ENCODE measurements at regions not wholly inside any gene's neighbourhood (a gene's known extent, or its start where the extent isn't known, plus 50 kb on each side); places are given as distances from the start of the nearest gene placed in this dataset.
A peak's percentile ranks its signal among the peaks of the same experiment; 100 is the strongest.
"Not testable (repeated sequence)": the region's sequence is repeated elsewhere in the genome, so short reads cannot be mapped to it uniquely, and the experiment has no call there.

GRCh38 chr3:21919383-21919782 is 168.4 kb upstream of the ZNF385D start:
- H3K36me3 ChIP-seq = no peaks in the 10 kb centered on the region
- H3K9me3 ChIP-seq = no peaks in the 10 kb centered on the region
- no peaks in the 10 kb centered on the region for H3K4me1 ChIP-seq
- H3K4me3 ChIP-seq = no peak overlapping the region
- ATAC-seq = no peak
- no peak for TF ChIP-seq CTCF (IDR thresholded peaks at IDR 0.05)
- no peak overlapping the region for H3K27ac ChIP-seq
- intact Hi-C loops (cut with DNase I) = no loop called here
- DNase-seq = no peak
- H3K27me3 ChIP-seq = no peaks in the 10 kb centered on the region

- Histone ChIP-seq H3K36me3 (no peaks in the 10 kb centered on the region), H3K27ac (no peak overlapping the region), H3K9me3 (no peaks in the 10 kb centered on the region), H3K4me3 (no peak overlapping the region), H3K4me1 (no peaks in the 10 kb centered on the region), H3K27me3 (no peaks in the 10 kb centered on the region)
- DNase-seq = peak in 2 of 4 donors; percentile 28 to 41
- intact Hi-C loops (cut with DNase I) = no loop called here
- TF ChIP-seq CTCF (IDR thresholded peaks at IDR 0.05) = no peak
- ATAC-seq = peak; percentile 53
Observed at GRCh38 chr3:21920421-21920861, 169.4 kb upstream of the ZNF385D start.

- DNase-seq; H3K9me3 ChIP-seq; H3K4me3 ChIP-seq; H3K27ac ChIP-seq; intact Hi-C loops (cut with DNase I); H3K4me1 ChIP-seq; H3K27me3 ChIP-seq; H3K36me3 ChIP-seq; ATAC-seq: not testable (repeated sequence)
Observed at GRCh38 chr3:21923156-21923555, 172.1 kb upstream of the ZNF385D start.

GRCh38 chr3:21927261-21927660 is 176.3 kb upstream of the ZNF385D start:
- ATAC-seq (no peak), DNase-seq (no peak)
- Histone ChIP-seq H3K9me3 (peaks cover 0 to 3% of the 10 kb centered on the region in 2 donors), H3K36me3 (no peaks in the 10 kb centered on the region), H3K4me3 (no peak overlapping the region), H3K27me3 (no peaks in the 10 kb centered on the region), H3K27ac (no peak overlapping the region), H3K4me1 (no peaks in the 10 kb centered on the region)
- intact Hi-C loops (cut with DNase I) = no loop called here
- no peak for TF ChIP-seq CTCF (IDR thresholded peaks at IDR 0.05)

- no peak for TF ChIP-seq CTCF (IDR thresholded peaks at IDR 0.05)
- H3K9me3 ChIP-seq = no peaks in the 10 kb centered on the region
- ATAC-seq (no peak), DNase-seq (no peak)
- no peak overlapping the region for H3K27ac ChIP-seq
- H3K36me3 ChIP-seq = no peaks in the 10 kb centered on the region
- H3K4me3 ChIP-seq = no peak overlapping the region
- no peaks in the 10 kb centered on the region for H3K27me3 ChIP-seq
- intact Hi-C loops (cut with DNase I) = no loop called here
- H3K4me1 ChIP-seq = no peaks in the 10 kb centered on the region
Observed at GRCh38 chr3:21934591-21934990, 183.6 kb upstream of the ZNF385D start.

- no peak for TF ChIP-seq CTCF (IDR thresholded peaks at IDR 0.05)
- H3K4me3 ChIP-seq = no peak overlapping the region
- DNase-seq = no peak
- intact Hi-C loops (cut with DNase I) = no loop called here
- no peaks in the 10 kb centered on the region for H3K4me1 ChIP-seq
- no peak for ATAC-seq
- no peak overlapping the region for H3K27ac ChIP-seq
- H3K27me3 ChIP-seq = no peaks in the 10 kb centered on the region
- no peaks in the 10 kb centered on the region for H3K36me3 ChIP-seq
- no peaks in the 10 kb centered on the region for H3K9me3 ChIP-seq
Observed at GRCh38 chr3:21936207-21936606, 185.2 kb upstream of the ZNF385D start.

All from left lung (tissue), 4 donors.